ENCODE measurements at regions not wholly inside any gene's neighbourhood (a gene's known extent, or its start where the extent isn't known, plus 50 kb on each side); places are given as distances from the start of the nearest gene placed in this dataset.

- H3K4me3 ChIP-seq (ENCODE audit: low read depth, low read length) = no peak overlapping the region
- TF ChIP-seq MYC (IDR thresholded peaks at IDR 0.05; ENCODE audit: low read depth, low read length) (no peak), POLR2A (IDR thresholded peaks at IDR 0.05; ENCODE audit: extremely low read depth, insufficient read length) (no peak), MAX (IDR thresholded peaks at IDR 0.05; ENCODE audit: low read depth, low read length) (no peak), CTCF (IDR thresholded peaks at IDR 0.05; ENCODE audit: low read depth, low read length) (no peak)
These were observed 336.6 kb downstream of the SMAD2 start for GRCh38 chr18:47593744-47594472.

GRCh38 chr18:47591429-47591828 is 339.0 kb downstream of the SMAD2 start:
- DNase-seq (ENCODE audit: low read depth) = no peak
- no peak overlapping the region for H3K4me3 ChIP-seq (ENCODE audit: low read depth, low read length)
- TF ChIP-seq CTCF (IDR thresholded peaks at IDR 0.05; ENCODE audit: low read depth, low read length) = no peak
- TF ChIP-seq MYC (IDR thresholded peaks at IDR 0.05; ENCODE audit: low read depth, low read length) = no peak
- no peak for TF ChIP-seq POLR2A (IDR thresholded peaks at IDR 0.05; ENCODE audit: extremely low read depth, insufficient read length)
- no peak for TF ChIP-seq MAX (IDR thresholded peaks at IDR 0.05; ENCODE audit: low read depth, low read length)

More at GRCh38 chr18:47593744-47594472, 336.6 kb downstream of the SMAD2 start:
- DNase-seq (ENCODE audit: low read depth) = no peak

GRCh38 chr18:47587587-47587986 is 336.1 kb upstream of the SKOR2 start:
- no peak for DNase-seq (ENCODE audit: low read depth)
- TF ChIP-seq MAX (IDR thresholded peaks at IDR 0.05; ENCODE audit: low read depth, low read length) (no peak), CTCF (IDR thresholded peaks at IDR 0.05; ENCODE audit: low read depth, low read length) (no peak), POLR2A (IDR thresholded peaks at IDR 0.05; ENCODE audit: extremely low read depth, insufficient read length) (no peak), MYC (IDR thresholded peaks at IDR 0.05; ENCODE audit: low read depth, low read length) (no peak)
- no peak overlapping the region for H3K4me3 ChIP-seq (ENCODE audit: low read depth, low read length)

- no peak for DNase-seq (ENCODE audit: low read depth)
- no peak for TF ChIP-seq CTCF (IDR thresholded peaks at IDR 0.05; ENCODE audit: low read depth, low read length)
- TF ChIP-seq POLR2A (IDR thresholded peaks at IDR 0.05; ENCODE audit: extremely low read depth, insufficient read length) = no peak
- TF ChIP-seq MAX (IDR thresholded peaks at IDR 0.05; ENCODE audit: low read depth, low read length) = no peak
- no peak for TF ChIP-seq MYC (IDR thresholded peaks at IDR 0.05; ENCODE audit: low read depth, low read length)
These were observed 335.1 kb upstream of the SKOR2 start for GRCh38 chr18:47586418-47587070.

GRCh38 chr18:47585914-47586313 is 334.5 kb upstream of the SKOR2 start:
- no peak for TF ChIP-seq POLR2A (IDR thresholded peaks at IDR 0.05; ENCODE audit: extremely low read depth, insufficient read length)
- no peak for TF ChIP-seq MAX (IDR thresholded peaks at IDR 0.05; ENCODE audit: low read depth, low read length)
- DNase-seq (ENCODE audit: low read depth) = no peak
- H3K4me3 ChIP-seq (ENCODE audit: low read depth, low read length) = no peak overlapping the region

More at GRCh38 chr18:47586418-47587070, 335.1 kb upstream of the SKOR2 start:
- H3K4me3 ChIP-seq (ENCODE audit: low read depth, low read length) = no peak overlapping the region

GRCh38 chr18:47585136-47585535 is 333.7 kb upstream of the SKOR2 start:
- no peak for DNase-seq (ENCODE audit: low read depth)
- no peak overlapping the region for H3K4me3 ChIP-seq (ENCODE audit: low read depth, low read length)
- TF ChIP-seq MAX (IDR thresholded peaks at IDR 0.05; ENCODE audit: low read depth, low read length) = no peak
- no peak for TF ChIP-seq MYC (IDR thresholded peaks at IDR 0.05; ENCODE audit: low read depth, low read length)
- TF ChIP-seq POLR2A (IDR thresholded peaks at IDR 0.05; ENCODE audit: extremely low read depth, insufficient read length) = no peak
- no peak for TF ChIP-seq CTCF (IDR thresholded peaks at IDR 0.05; ENCODE audit: low read depth, low read length)
